Neural progenitor cell (in vitro differentiated cells): ENCODE measurements at regions not wholly inside any gene's neighbourhood (a gene's known extent, or its start where the extent isn't known, plus 50 kb on each side); places are given as distances from the start of the nearest gene placed in this dataset.

Experiments used
- DNase-seq: peaks from one replicate; pipeline ENCODE4 v3.0.0-alpha.2; 2016; ENCODE audit warnings: low spot score
- H2AFZ ChIP-seq: fragments of 200-600 bp; sonication (generic); replicated peaks from 2 replicates; pipeline ENCODE4 v1.6.1; 2016; ENCODE audit warnings: antibody characterized with exemption
- H3F3A ChIP-seq: fragments of 200-600 bp; sonication (generic); 2 replicates; pipeline ENCODE4 v1.6.1; 2016; ENCODE audit warnings: antibody characterized with exemption, low read depth
- H3K27ac ChIP-seq: fragments of 200-600 bp; sonication (generic); 2 replicates; pipeline ENCODE4 v1.5.1; 2016; ENCODE audit warnings: mild to moderate bottlenecking
- H3K27me3 ChIP-seq: fragments of 200-600 bp; sonication (generic); 2 replicates; pipeline ENCODE4 v1.6.1; 2016; ENCODE audit warnings: mild to moderate bottlenecking, moderate library complexity
- H3K36me3 ChIP-seq: fragments of 200-600 bp; sonication (generic); 2 replicates; pipeline ENCODE4 v1.5.1; 2016
- H3K4me1 ChIP-seq: fragments of 200-600 bp; sonication (generic); 2 replicates; pipeline ENCODE4 v1.6.1; 2016; ENCODE audit warnings: mixed run types
- H3K4me2 ChIP-seq: fragments of 200-600 bp; sonication (generic); 2 replicates; pipeline ENCODE4 v1.6.1; 2016
- H3K4me3 ChIP-seq: fragments of 200-600 bp; sonication (generic); 2 replicates; pipeline ENCODE4 v1.5.1; 2016
- H3K79me2 ChIP-seq: fragments of 200-600 bp; sonication (generic); 2 replicates; pipeline ENCODE4 v1.6.1; 2016; ENCODE audit warnings: low read depth
- H3K9ac ChIP-seq: fragments of 200-600 bp; sonication (generic); 2 replicates; pipeline ENCODE4 v1.6.1; 2016
- H3K9me3 ChIP-seq: fragments of 200-600 bp; sonication (generic); 2 replicates; pipeline ENCODE4 v1.5.1; 2016; ENCODE audit warnings: low read depth
- H4K20me1 ChIP-seq: fragments of 200-600 bp; sonication (generic); 2 replicates; pipeline ENCODE4 v1.6.1; 2016; ENCODE audit warnings: low read depth
- H3K27ac Mint-ChIP-seq: 3 replicates; pipeline ENCODE4 v1.8.0; 2021; ENCODE audit warnings: mixed read lengths
- H3K27me3 Mint-ChIP-seq: 2 replicates; pipeline ENCODE4 v1.8.0; 2022; ENCODE audit warnings: low read depth, mild to moderate bottlenecking, inconsistent platforms, moderate library complexity, mixed read lengths; ENCODE audit not compliant: insufficient read depth
- H3K36me3 Mint-ChIP-seq: 3 replicates; pipeline ENCODE4 v1.8.0; 2021; ENCODE audit warnings: mixed read lengths
- H3K4me1 Mint-ChIP-seq: 3 replicates; pipeline ENCODE4 v1.8.0; 2021; ENCODE audit warnings: mixed read lengths
- H3K4me3 Mint-ChIP-seq: 3 replicates; pipeline ENCODE4 v1.8.0; 2021; ENCODE audit warnings: mild to moderate bottlenecking, moderate library complexity, mixed read lengths
- H3K9me3 Mint-ChIP-seq: 3 replicates; pipeline ENCODE4 v1.8.0; 2020; ENCODE audit warnings: mixed read lengths
- CTCF ChIP-seq: fragments of 200-600 bp; sonication (generic); IDR thresholded peaks from 2 replicates; pipeline ENCODE4 v1.5.1; 2017; ENCODE audit warnings: antibody characterized with exemption, mild to moderate bottlenecking
- EZH2 ChIP-seq: fragments of 200-600 bp; sonication (generic); IDR thresholded peaks from 2 replicates; pipeline ENCODE4 v1.6.1; 2017; ENCODE audit warnings: antibody characterized with exemption, mild to moderate bottlenecking, moderate library complexity
- EZH2phosphoT487 ChIP-seq: fragments of 200-600 bp; sonication (generic); IDR thresholded peaks from 2 replicates; pipeline ENCODE4 v1.6.1; 2017; ENCODE audit warnings: antibody characterized with exemption

GRCh38 chr3:22612927-22613326 lies 590.2 kb upstream of the UBE2E2 start:
- no peaks in the 10 kb centered on the region for H3K27me3 ChIP-seq
- no peaks in the 10 kb centered on the region for H3K4me1 Mint-ChIP-seq
- H2AFZ ChIP-seq, result no peak overlapping the region
- no peaks in the 10 kb centered on the region for H3K9me3 ChIP-seq
- H3K79me2 ChIP-seq, result no peaks in the 10 kb centered on the region
- H3K4me2 ChIP-seq, result no peak overlapping the region
- TF ChIP-seq EZH2 (no peak), EZH2phosphoT487 (no peak), CTCF (no peak)
- H3K27ac ChIP-seq, result no peak overlapping the region
- no peak overlapping the region for H3K4me3 ChIP-seq
- no peaks in the 10 kb centered on the region for H3K9me3 Mint-ChIP-seq
- H3K4me1 ChIP-seq, result no peaks in the 10 kb centered on the region
- no peaks in the 10 kb centered on the region for H3K36me3 ChIP-seq
- no peak overlapping the region for H3K4me3 Mint-ChIP-seq
- no peaks in the 10 kb centered on the region for H3F3A ChIP-seq
- no peaks in the 10 kb centered on the region for H3K27me3 Mint-ChIP-seq
- DNase-seq, result no peak
- no peaks in the 10 kb centered on the region for H3K36me3 Mint-ChIP-seq
- no peak overlapping the region for H3K9ac ChIP-seq
- H4K20me1 ChIP-seq, result no peaks in the 10 kb centered on the region
- no peak overlapping the region for H3K27ac Mint-ChIP-seq

- no peaks in the 10 kb centered on the region for H3K27me3 ChIP-seq
- Mint-ChIP-seq H3K9me3 (no peaks in the 10 kb centered on the region), H3K27me3 (no peaks in the 10 kb centered on the region), H3K4me1 (no peaks in the 10 kb centered on the region), H3K4me3 (no peak overlapping the region), H3K27ac (no peak overlapping the region), H3K36me3 (no peaks in the 10 kb centered on the region)
- no peaks in the 10 kb centered on the region for H3K9me3 ChIP-seq
- H3K4me3 ChIP-seq, result no peak overlapping the region
- H3K9ac ChIP-seq, result no peak overlapping the region
- no peak overlapping the region for H2AFZ ChIP-seq
- no peaks in the 10 kb centered on the region for H3K79me2 ChIP-seq
- H3K4me2 ChIP-seq, result no peak overlapping the region
- no peak overlapping the region for H3K27ac ChIP-seq
- no peaks in the 10 kb centered on the region for H3K36me3 ChIP-seq
- H3K4me1 ChIP-seq, result no peaks in the 10 kb centered on the region
- DNase-seq, result no peak
- H3F3A ChIP-seq, result no peaks in the 10 kb centered on the region
- H4K20me1 ChIP-seq, result no peaks in the 10 kb centered on the region
- TF ChIP-seq EZH2phosphoT487 (no peak), EZH2 (no peak), CTCF (no peak)
Observed at GRCh38 chr3:22615790-22616189, 587.3 kb upstream of the UBE2E2 start.

GRCh38 chr3:22617372-22617771 lies 585.8 kb upstream of the UBE2E2 start:
- TF ChIP-seq EZH2 (no peak), CTCF (no peak), EZH2phosphoT487 (no peak)
- Histone ChIP-seq H3K27me3 (no peaks in the 10 kb centered on the region), H3F3A (no peaks in the 10 kb centered on the region), H3K79me2 (no peaks in the 10 kb centered on the region), H3K4me2 (no peak overlapping the region), H2AFZ (no peak overlapping the region), H3K4me3 (no peak overlapping the region), H3K36me3 (no peaks in the 10 kb centered on the region), H4K20me1 (no peaks in the 10 kb centered on the region), H3K9ac (no peak overlapping the region), H3K27ac (no peak overlapping the region), H3K4me1 (no peaks in the 10 kb centered on the region), H3K9me3 (no peaks in the 10 kb centered on the region)
- Mint-ChIP-seq H3K36me3 (no peaks in the 10 kb centered on the region), H3K27ac (no peak overlapping the region), H3K9me3 (no peaks in the 10 kb centered on the region), H3K4me1 (no peaks in the 10 kb centered on the region), H3K4me3 (no peak overlapping the region), H3K27me3 (no peaks in the 10 kb centered on the region)
- DNase-seq, result no peak

- Histone ChIP-seq H3K9ac (no peak overlapping the region), H3F3A (no peaks in the 10 kb centered on the region), H3K4me2 (no peak overlapping the region), H3K4me1 (no peaks in the 10 kb centered on the region), H3K9me3 (no peaks in the 10 kb centered on the region), H2AFZ (no peak overlapping the region), H3K36me3 (no peaks in the 10 kb centered on the region), H3K27ac (no peak overlapping the region), H3K4me3 (no peak overlapping the region), H3K79me2 (no peaks in the 10 kb centered on the region), H3K27me3 (no peaks in the 10 kb centered on the region), H4K20me1 (no peaks in the 10 kb centered on the region)
- no peak overlapping the region for H3K4me3 Mint-ChIP-seq
- DNase-seq, result no peak
- no peaks in the 10 kb centered on the region for H3K4me1 Mint-ChIP-seq
- no peaks in the 10 kb centered on the region for H3K36me3 Mint-ChIP-seq
- no peaks in the 10 kb centered on the region for H3K9me3 Mint-ChIP-seq
- TF ChIP-seq CTCF (no peak), EZH2 (no peak), EZH2phosphoT487 (no peak)
- H3K27ac Mint-ChIP-seq, result no peak overlapping the region
- no peaks in the 10 kb centered on the region for H3K27me3 Mint-ChIP-seq
Observed at GRCh38 chr3:22620498-22620897, 582.6 kb upstream of the UBE2E2 start.
